ENCODE measurements at regions not wholly inside any gene's neighbourhood (a gene's known extent, or its start where the extent isn't known, plus 50 kb on each side); places are given as distances from the start of the nearest gene placed in this dataset.
"Not testable (repeated sequence)": the region's sequence is repeated elsewhere in the genome, so short reads cannot be mapped to it uniquely, and the experiment has no call there.

GRCh38 chr5:63553073-63553472 lies 409.2 kb downstream of the HTR1A start:
- no peak for DNase-seq

- DNase-seq: no peak
These were observed 426.2 kb downstream of the HTR1A start for GRCh38 chr5:63535840-63536602.

- no peak for DNase-seq
These were observed 438.0 kb downstream of the HTR1A start for GRCh38 chr5:63524281-63524680.

- no peak for DNase-seq
These were observed 446.2 kb downstream of the HTR1A start for GRCh38 chr5:63516006-63516405.

GRCh38 chr5:63500242-63500641 lies 462.0 kb downstream of the HTR1A start:
- no peak for DNase-seq

GRCh38 chr5:63495225-63495624 lies 467.0 kb downstream of the HTR1A start:
- no peak for DNase-seq

- no peak for DNase-seq
These were observed 478.9 kb downstream of the HTR1A start for GRCh38 chr5:63483338-63483737.

- no peak for DNase-seq
These were observed 488.8 kb downstream of the HTR1A start for GRCh38 chr5:63473335-63473967.

GRCh38 chr5:63456279-63456678 lies 506.0 kb downstream of the HTR1A start:
- DNase-seq: no peak

GRCh38 chr5:63451188-63451587 lies 511.1 kb downstream of the HTR1A start:
- DNase-seq: no peak

GRCh38 chr5:63439537-63439936 lies 522.7 kb downstream of the HTR1A start:
- no peak for DNase-seq

GRCh38 chr5:63409737-63410136 lies 552.5 kb downstream of the HTR1A start:
- DNase-seq: no peak

GRCh38 chr5:63408984-63409383 lies 553.3 kb downstream of the HTR1A start:
- no peak for DNase-seq

GRCh38 chr5:63401436-63402046 lies 560.7 kb downstream of the HTR1A start:
- DNase-seq: peak; percentile 60

- DNase-seq: no peak
These were observed 562.2 kb downstream of the HTR1A start for GRCh38 chr5:63400079-63400478.

- no peak for DNase-seq
These were observed 563.9 kb downstream of the HTR1A start for GRCh38 chr5:63398346-63398745.

- not testable (repeated sequence) for DNase-seq
These were observed 574.1 kb downstream of the HTR1A start for GRCh38 chr5:63388188-63388587.

GRCh38 chr5:63375851-63376250 lies 586.4 kb downstream of the HTR1A start:
- no peak for DNase-seq

- DNase-seq: no peak
These were observed 588.2 kb downstream of the HTR1A start for GRCh38 chr5:63374085-63374484.

- no peak for DNase-seq
These were observed 611.1 kb downstream of the HTR1A start for GRCh38 chr5:63351164-63351563.

GRCh38 chr5:63346451-63346850 lies 615.8 kb downstream of the HTR1A start:
- DNase-seq: no peak

- DNase-seq: no peak
These were observed 620.8 kb downstream of the HTR1A start for GRCh38 chr5:63341442-63341841.

GRCh38 chr5:63323926-63324325 lies 638.3 kb downstream of the HTR1A start:
- no peak for DNase-seq

- DNase-seq: no peak
These were observed 647.7 kb downstream of the HTR1A start for GRCh38 chr5:63314551-63314950.

All from hematopoietic multipotent progenitor cell treated with erythropoietin and hydrocortisone succinate and interleukin-3 and kit ligand, for 6 days (in vitro differentiated cells).